RWPE2 (cell line): ENCODE measurements at regions not wholly inside any gene's neighbourhood (a gene's known extent, or its start where the extent isn't known, plus 50 kb on each side); places are given as distances from the start of the nearest gene placed in this dataset.
A peak's percentile ranks its signal among the peaks of the same experiment; 100 is the strongest.

Experiments used
- ATAC-seq: fragments of 200-7000 bp; cut with Tn5 transposase; 3 replicates; pipeline ENCODE4 v1.9.1; 2021; ENCODE audit warnings: low read depth
- DNase-seq: peaks from one replicate; pipeline ENCODE4 v3.0.0-alpha.2; 2020; ENCODE audit warnings: low spot score
- H3K27ac ChIP-seq: fragments of 450-650 bp; 2 replicates; pipeline ENCODE4 v1.5.1; 2017; ENCODE audit warnings: mild to moderate bottlenecking; ENCODE audit not compliant: poor library complexity, severe bottlenecking
- H3K27me3 ChIP-seq: fragments of 250-450 bp; sonication (Bioruptor Pico); 2 replicates; pipeline ENCODE4 v1.5.1; 2021; ENCODE audit warnings: mild to moderate bottlenecking, moderate library complexity; ENCODE audit not compliant: insufficient read depth, poor library complexity, severe bottlenecking
- H3K36me3 ChIP-seq: fragments of 250-450 bp; sonication (Bioruptor Pico); 2 replicates; pipeline ENCODE4 v1.5.1; 2020; ENCODE audit warnings: low read depth, mild to moderate bottlenecking, moderate library complexity
- H3K4me1 ChIP-seq: fragments of 250-450 bp; sonication (Bioruptor Pico); 2 replicates; pipeline ENCODE4 v1.5.1; 2021; ENCODE audit warnings: mild to moderate bottlenecking, moderate library complexity; ENCODE audit not compliant: insufficient read depth, poor library complexity, severe bottlenecking
- H3K4me3 ChIP-seq: fragments of 250-450 bp; sonication (Bioruptor Pico); 2 replicates; pipeline ENCODE4 v1.5.1; 2021; ENCODE audit warnings: mild to moderate bottlenecking, moderate library complexity; ENCODE audit not compliant: severe bottlenecking
- H3K9me3 ChIP-seq: fragments of 250-450 bp; sonication (Bioruptor Pico); 2 replicates; pipeline ENCODE4 v1.5.1; 2021; ENCODE audit warnings: mild to moderate bottlenecking, moderate library complexity; ENCODE audit not compliant: severe bottlenecking
- CTCF ChIP-seq: fragments of 450-650 bp; IDR thresholded peaks from one replicate; pipeline ENCODE4 v1.5.1; 2017; ENCODE audit warnings: mild to moderate bottlenecking, moderate library complexity; ENCODE audit not compliant: poor library complexity, severe bottlenecking

GRCh38 chr1:184296466-184297243 lies 90.2 kb upstream of the C1orf21 start:
- no peak overlapping the region for H3K27ac ChIP-seq

GRCh38 chr1:184297244-184297750 lies 89.5 kb upstream of the C1orf21 start:
- H3K4me1 ChIP-seq, result no peaks in the 10 kb centered on the region
- no peak for TF ChIP-seq CTCF
- H3K4me3 ChIP-seq, result no peak overlapping the region
- H3K27me3 ChIP-seq, result no peaks in the 10 kb centered on the region
- DNase-seq (no peak), ATAC-seq (no peak)
- no peak overlapping the region for H3K27ac ChIP-seq
- no peaks in the 10 kb centered on the region for H3K9me3 ChIP-seq
- H3K36me3 ChIP-seq, result no peaks in the 10 kb centered on the region

More at GRCh38 chr1:184296466-184297243, 90.2 kb upstream of the C1orf21 start:
- Histone ChIP-seq H3K9me3 (no peaks in the 10 kb centered on the region), H3K4me3 (no peak overlapping the region), H3K36me3 (no peaks in the 10 kb centered on the region), H3K27me3 (no peaks in the 10 kb centered on the region), H3K4me1 (no peaks in the 10 kb centered on the region)
- ATAC-seq (no peak), DNase-seq (no peak)
- no peak for TF ChIP-seq CTCF

GRCh38 chr1:184298440-184299405 lies 88.1 kb upstream of the C1orf21 start:
- H3K27me3 ChIP-seq, result no peaks in the 10 kb centered on the region
- H3K9me3 ChIP-seq, result no peaks in the 10 kb centered on the region
- H3K4me3 ChIP-seq, result no peak overlapping the region
- TF ChIP-seq CTCF, result no peak
- no peak for DNase-seq
- no peak for ATAC-seq
- no peaks in the 10 kb centered on the region for H3K36me3 ChIP-seq
- no peak overlapping the region for H3K27ac ChIP-seq
- H3K4me1 ChIP-seq, result no peaks in the 10 kb centered on the region

- Histone ChIP-seq H3K27ac (no peak overlapping the region), H3K9me3 (no peaks in the 10 kb centered on the region), H3K4me3 (no peak overlapping the region), H3K4me1 (no peaks in the 10 kb centered on the region), H3K36me3 (no peaks in the 10 kb centered on the region), H3K27me3 (no peaks in the 10 kb centered on the region)
- peak; percentile 49; the same call in 1 of the 3 replicates for ATAC-seq
- TF ChIP-seq CTCF, result no peak
- no peak for DNase-seq
Measured at GRCh38 chr1:184299406-184299790, 87.4 kb upstream of the C1orf21 start.
